PC-9 (cell line): ENCODE measurements at regions not wholly inside any gene's neighbourhood (a gene's known extent, or its start where the extent isn't known, plus 50 kb on each side); places are given as distances from the start of the nearest gene placed in this dataset.

Experiments
- BruUV-seq: library from RNA; stranded (reverse); fragments of 400-500 nt; replicated peaks from 2 replicates; lab custom pipeline; 2021; lab: Mats Ljungman, UMichigan
- CTCF ChIA-PET: fragments of 300-600 bp; sonication (Branson Sonifier 250); formaldehyde crosslinking; loops from one replicate; lab custom pipeline; 2022; ENCODE audit warnings: antibody characterized with exemption; lab: Charles Lee
- POLR2A ChIA-PET: fragments of 300-600 bp; sonication (Branson Sonifier 250); formaldehyde crosslinking; loops from one replicate; lab custom pipeline; 2022; ENCODE audit warnings: antibody characterized with exemption; ENCODE audit not compliant: unreplicated experiment; lab: Charles Lee
- DNase-seq, 2 experiments: peaks; one replicate each; pipeline versions ENCODE4 v3.0.0 to v3.0.0-alpha.2; 2015 to 2022; ENCODE audit warnings: mixed read lengths in 1 of 2
- H2AFZ ChIP-seq: fragments of 200-600 bp; sonication (generic); 2 replicates; pipeline ENCODE4 v1.8.1; 2017; ENCODE audit warnings: antibody characterized with exemption
- H3F3A ChIP-seq: fragments of 200-600 bp; sonication (generic); 2 replicates; pipeline ENCODE4 v1.8.1; 2017; ENCODE audit warnings: antibody characterized with exemption, mild to moderate bottlenecking, low read depth; ENCODE audit not compliant: insufficient read depth
- H3K27ac ChIP-seq: fragments of 200-600 bp; sonication (generic); 2 replicates; pipeline ENCODE4 v1.6.1; 2016; ENCODE audit warnings: mixed run types
- H3K27me3 ChIP-seq: fragments of 200-600 bp; sonication (generic); 2 replicates; pipeline ENCODE4 v1.6.1; 2016; ENCODE audit warnings: low read depth, mixed run types; ENCODE audit not compliant: insufficient read depth
- H3K36me3 ChIP-seq: fragments of 200-600 bp; sonication (generic); 2 replicates; pipeline ENCODE4 v1.6.1; 2016; ENCODE audit warnings: low read depth, mixed run types
- H3K4me1 ChIP-seq: fragments of 200-600 bp; sonication (generic); replicated peaks from 2 replicates; pipeline ENCODE4 v1.6.1; 2016; ENCODE audit warnings: mixed run types; ENCODE audit not compliant: insufficient read depth
- H3K4me2 ChIP-seq: fragments of 200-600 bp; sonication (generic); 2 replicates; pipeline ENCODE4 v1.6.1; 2017; ENCODE audit warnings: mixed run types
- H3K4me3 ChIP-seq: fragments of 200-600 bp; sonication (generic); 2 replicates; pipeline ENCODE4 v1.6.1; 2016; ENCODE audit warnings: mixed run types
- H3K79me2 ChIP-seq: fragments of 200-600 bp; sonication (generic); 2 replicates; pipeline ENCODE4 v1.6.1; 2017; ENCODE audit warnings: low read depth, mixed run types
- H3K9me2 ChIP-seq: fragments of 200-600 bp; sonication (generic); 2 replicates; pipeline ENCODE4 v1.8.1; 2017; ENCODE audit warnings: mild to moderate bottlenecking; ENCODE audit not compliant: insufficient read depth
- H3K9me3 ChIP-seq: fragments of 200-600 bp; sonication (generic); 2 replicates; pipeline ENCODE4 v1.8.1; 2016; ENCODE audit warnings: low read depth; ENCODE audit not compliant: insufficient read depth
- H4K20me1 ChIP-seq: fragments of 200-600 bp; sonication (generic); 2 replicates; pipeline ENCODE4 v1.8.1; 2017; ENCODE audit not compliant: insufficient read depth
- CTCF ChIP-seq: fragments of 200-600 bp; sonication (generic); conservative IDR thresholded peaks from 2 replicates; pipeline ENCODE4 v1.6.1; 2017; ENCODE audit warnings: mixed run types, antibody characterized with exemption, mild to moderate bottlenecking, moderate library complexity
- EZH2 ChIP-seq: fragments of 200-600 bp; sonication (generic); IDR thresholded peaks from 2 replicates; pipeline ENCODE4 v1.8.0; 2017; ENCODE audit warnings: antibody characterized with exemption, low read depth
- intact Hi-C: fragments of 100-400 bp; cut with micrococcal nuclease; formaldehyde crosslinking; loops from one replicate; pipeline ENCODE4 v1.10.0; 2022; ENCODE audit not compliant: unreplicated experiment

DNA sequence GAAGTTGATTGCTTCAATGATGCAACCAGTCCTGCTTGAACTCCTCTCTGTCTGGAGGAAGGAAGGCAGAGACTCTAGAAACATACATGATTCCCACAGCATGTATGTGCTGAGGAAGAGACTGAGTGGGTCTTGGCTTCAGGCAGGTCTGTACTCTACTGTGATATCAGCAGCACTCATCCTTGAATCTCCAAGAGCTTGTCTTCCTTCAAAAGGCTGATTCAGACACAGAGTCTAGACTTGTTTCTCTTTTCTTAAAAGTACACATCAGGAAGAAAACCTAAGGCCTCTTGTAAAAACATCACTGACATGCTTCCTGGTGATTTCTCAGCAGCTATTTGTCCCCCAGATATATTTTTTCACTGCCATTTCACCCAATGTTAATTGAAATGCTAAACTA lies 155.7 kb upstream of the HEY2 start:
- ChIA-PET POLR2A (no interaction called here), CTCF (no interaction called here)
- Histone ChIP-seq H3K4me1 (no peaks in the 10 kb centered on the region), H3K9me3 (no peaks in the 10 kb centered on the region), H3K4me2 (no peak overlapping the region), H3K27ac (no peak overlapping the region), H3K79me2 (no peaks in the 10 kb centered on the region), H2AFZ (no peak overlapping the region), H3K36me3 (no peaks in the 10 kb centered on the region), H3F3A (no peaks in the 10 kb centered on the region), H3K27me3 (no peaks in the 10 kb centered on the region), H4K20me1 (no peaks in the 10 kb centered on the region), H3K9me2 (no peaks in the 10 kb centered on the region), H3K4me3 (no peak overlapping the region)
- intact Hi-C loops = no loop called here
- no peak for TF ChIP-seq EZH2
- no peak for TF ChIP-seq CTCF
- DNase-seq = no peak
- BruUV-seq = no TSS peak

DNA sequence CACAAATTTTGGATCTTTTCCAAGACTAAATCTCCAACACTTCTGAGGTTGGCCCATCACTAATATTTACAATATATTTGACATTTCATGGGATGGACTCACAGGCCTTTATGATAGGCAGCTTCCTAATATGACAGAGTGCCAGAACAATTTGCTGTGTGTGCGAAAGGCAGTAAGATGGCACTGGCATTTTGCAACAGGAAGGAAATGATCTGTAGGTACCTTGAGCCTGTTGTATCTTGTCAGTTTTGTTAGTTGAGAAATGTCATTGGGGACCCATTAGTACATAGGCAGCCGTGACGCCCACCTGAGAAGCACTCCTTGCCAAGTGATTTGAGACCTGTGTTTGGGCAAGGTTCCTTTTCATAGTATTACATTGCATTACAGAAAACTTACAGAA lies 153.4 kb upstream of the HEY2 start:
- POLR2A ChIA-PET = no interaction called here
- intact Hi-C loops = no loop called here
- no peak for DNase-seq
- CTCF ChIA-PET = no interaction called here
- Histone ChIP-seq H3K9me3 (no peaks in the 10 kb centered on the region), H4K20me1 (no peaks in the 10 kb centered on the region), H3K27ac (no peak overlapping the region), H3K27me3 (no peaks in the 10 kb centered on the region), H2AFZ (no peak overlapping the region), H3K79me2 (no peaks in the 10 kb centered on the region), H3K4me1 (no peaks in the 10 kb centered on the region), H3K4me3 (no peak overlapping the region), H3F3A (no peaks in the 10 kb centered on the region), H3K4me2 (no peak overlapping the region), H3K9me2 (no peaks in the 10 kb centered on the region), H3K36me3 (no peaks in the 10 kb centered on the region)
- no peak for TF ChIP-seq EZH2
- TF ChIP-seq CTCF = no peak
- BruUV-seq = no TSS peak

- POLR2A ChIA-PET = no interaction called here
- Histone ChIP-seq H3K9me2 (no peaks in the 10 kb centered on the region), H3K79me2 (no peaks in the 10 kb centered on the region), H3F3A (no peaks in the 10 kb centered on the region), H2AFZ (peak overlapping the region; percentile 46), H3K4me3 (no peak overlapping the region), H3K27ac (no peak overlapping the region), H3K9me3 (no peaks in the 10 kb centered on the region), H3K36me3 (no peaks in the 10 kb centered on the region), H3K4me1 (no peaks in the 10 kb centered on the region), H3K27me3 (no peaks in the 10 kb centered on the region), H3K4me2 (no peak overlapping the region), H4K20me1 (no peaks in the 10 kb centered on the region)
- no peak for DNase-seq
- CTCF ChIA-PET = interaction anchor here (0.6 kb wide), 1 partner anchor 157 kb away, joined by 6 read pairs; no protein-coding TSS in a partner anchor
- BruUV-seq = no TSS peak
- intact Hi-C loops = no loop called here
- TF ChIP-seq CTCF = no peak
- TF ChIP-seq EZH2 = no peak
Observed at GRCh38 chr6:125597411-125598253, 151.8 kb upstream of the HEY2 start.
